NCI-H1048 (cell line): ENCODE measurements at regions not wholly inside any gene's neighbourhood (a gene's known extent, or its start where the extent isn't known, plus 50 kb on each side); places are given as distances from the start of the nearest gene placed in this dataset.

Experiments used
- DNase-seq: peaks from one replicate; lab custom pipeline; 2025; lab: John Stamatoyannopoulos, UW

- DNase-seq, result no peak
These were observed 645.0 kb downstream of the MMUT start for GRCh38 chr6:48818052-48818412.

- no peak for DNase-seq
These were observed 645.6 kb downstream of the MMUT start for GRCh38 chr6:48817333-48818051.

GRCh38 chr6:48814957-48815356, 648.1 kb downstream of the MMUT start:
- DNase-seq, result no peak

- no peak for DNase-seq
These were observed 649.2 kb downstream of the MMUT start for GRCh38 chr6:48813836-48814235.

DNA sequence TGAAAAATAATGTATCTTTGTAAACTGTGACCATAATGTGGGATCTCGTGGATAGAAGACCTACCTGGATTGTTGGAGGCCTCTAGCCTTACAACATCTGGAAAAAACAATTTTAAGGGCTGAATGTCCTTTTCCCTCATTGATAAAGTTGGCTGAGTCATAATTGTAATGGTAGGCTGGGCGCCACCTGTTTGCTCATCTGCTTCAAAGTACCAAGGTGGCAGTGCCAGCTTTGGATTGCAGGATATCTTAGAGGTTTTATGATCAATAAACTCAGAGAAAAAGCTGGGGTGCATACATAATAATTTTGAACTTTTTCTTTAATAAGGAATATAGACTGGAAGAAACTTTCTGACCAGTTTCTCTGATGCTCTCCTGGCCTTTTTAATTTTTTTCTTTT, 653.4 kb downstream of the MMUT start:
- no peak for DNase-seq

DNA sequence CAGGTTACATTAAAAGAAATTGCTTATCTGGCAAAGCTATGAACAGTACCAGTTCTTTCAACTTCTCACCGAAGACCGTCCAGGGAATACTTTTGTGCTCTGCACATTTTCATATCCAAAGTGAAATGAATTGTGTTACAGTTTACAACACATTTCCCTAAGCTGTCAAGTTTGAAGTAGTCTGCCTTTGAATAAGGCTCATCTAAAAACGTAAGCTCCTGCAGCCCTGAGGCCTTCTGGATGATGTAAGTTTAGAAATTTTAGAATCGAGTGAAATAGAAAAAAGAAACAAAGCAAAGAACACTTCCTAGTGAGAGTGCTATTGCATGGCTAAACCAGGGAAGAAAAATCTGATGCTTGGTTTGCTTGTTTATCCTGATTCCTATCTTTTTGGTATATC, 653.8 kb downstream of the MMUT start:
- no peak for DNase-seq

- DNase-seq, result no peak
These were observed 664.8 kb downstream of the MMUT start for GRCh38 chr6:48798296-48798695.

DNA sequence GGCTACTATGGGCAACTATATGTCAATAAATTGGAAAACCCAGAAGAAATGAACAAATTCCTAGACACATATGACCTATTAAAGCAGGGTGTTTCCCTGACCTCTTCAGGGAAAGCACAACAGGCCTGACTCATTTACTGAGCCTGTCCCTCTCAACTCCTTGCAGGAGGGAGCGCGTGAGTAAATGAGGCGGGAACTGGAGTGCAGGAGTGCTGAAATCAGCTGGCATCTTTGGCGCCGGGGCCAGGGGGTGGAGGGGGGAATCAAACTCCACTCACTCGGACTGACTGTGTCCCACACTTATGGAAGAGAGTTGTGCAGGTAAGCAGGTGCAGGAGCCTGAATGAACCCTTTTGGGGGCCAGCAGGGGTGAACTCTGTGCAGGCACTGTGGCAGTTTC, 671.2 kb upstream of the PTCHD4 start:
- no peak for DNase-seq

DNA sequence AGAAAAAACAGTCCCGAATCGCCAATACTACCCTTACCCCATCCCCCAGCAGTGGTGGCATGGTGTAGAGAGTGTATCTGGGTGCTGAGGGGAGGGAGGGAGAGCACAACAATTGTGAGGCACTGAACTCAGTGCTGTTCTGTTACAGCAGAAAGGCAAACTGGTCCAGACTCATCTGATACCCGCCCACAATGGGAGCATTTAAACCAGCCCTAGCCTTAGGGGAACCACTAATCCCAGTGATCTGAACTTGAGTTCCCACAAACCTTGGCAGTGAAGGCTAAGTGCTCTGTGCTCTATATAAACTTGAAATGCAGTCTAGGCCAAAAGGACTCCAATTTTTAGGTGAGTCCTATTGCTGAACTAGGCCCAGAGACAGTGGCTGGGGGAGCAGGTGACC, 666.4 kb upstream of the PTCHD4 start:
- DNase-seq, result no peak

DNA sequence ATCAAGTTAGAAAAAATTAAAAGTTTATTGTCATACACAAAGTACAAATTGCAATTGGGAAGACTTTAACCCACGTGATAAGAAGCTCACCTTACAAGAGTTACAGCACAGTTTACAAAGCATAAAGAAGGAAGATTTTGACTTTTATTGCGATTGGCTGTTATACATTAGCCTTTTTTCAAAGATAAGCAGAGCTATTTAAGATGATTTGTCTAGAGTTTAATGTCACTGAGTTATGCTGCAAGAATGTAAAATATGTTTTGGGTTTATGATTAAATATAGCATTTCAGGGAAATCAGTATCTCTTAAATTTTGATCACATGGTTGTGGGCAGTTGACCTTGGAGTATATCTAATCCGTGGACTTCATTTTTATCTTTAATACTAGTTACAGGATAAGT, 664.2 kb upstream of the PTCHD4 start:
- DNase-seq, result no peak

GRCh38 chr6:48774276-48774675, 663.3 kb upstream of the PTCHD4 start:
- DNase-seq, result no peak

DNA sequence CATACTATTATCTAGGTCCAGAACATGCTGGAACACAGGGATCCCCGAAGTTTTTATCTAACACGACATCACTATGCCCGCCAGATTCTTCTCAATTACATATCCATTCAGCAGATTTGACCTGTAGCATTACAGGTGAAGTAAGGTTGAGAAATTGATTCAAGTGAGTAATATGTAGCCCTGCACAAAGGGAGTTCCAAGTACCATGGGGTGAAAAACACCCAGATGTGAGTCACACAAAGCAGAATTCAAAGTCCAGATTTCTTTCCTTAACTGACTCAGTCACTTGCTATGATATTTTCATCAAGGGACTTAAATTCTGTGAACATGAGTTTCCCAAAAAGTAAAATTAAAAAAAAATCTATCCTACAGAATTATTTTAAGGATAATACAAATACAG, 655.4 kb upstream of the PTCHD4 start:
- no peak for DNase-seq

- peak; percentile 17 for DNase-seq
These were observed 654.5 kb upstream of the PTCHD4 start for GRCh38 chr6:48765352-48765961.

DNA sequence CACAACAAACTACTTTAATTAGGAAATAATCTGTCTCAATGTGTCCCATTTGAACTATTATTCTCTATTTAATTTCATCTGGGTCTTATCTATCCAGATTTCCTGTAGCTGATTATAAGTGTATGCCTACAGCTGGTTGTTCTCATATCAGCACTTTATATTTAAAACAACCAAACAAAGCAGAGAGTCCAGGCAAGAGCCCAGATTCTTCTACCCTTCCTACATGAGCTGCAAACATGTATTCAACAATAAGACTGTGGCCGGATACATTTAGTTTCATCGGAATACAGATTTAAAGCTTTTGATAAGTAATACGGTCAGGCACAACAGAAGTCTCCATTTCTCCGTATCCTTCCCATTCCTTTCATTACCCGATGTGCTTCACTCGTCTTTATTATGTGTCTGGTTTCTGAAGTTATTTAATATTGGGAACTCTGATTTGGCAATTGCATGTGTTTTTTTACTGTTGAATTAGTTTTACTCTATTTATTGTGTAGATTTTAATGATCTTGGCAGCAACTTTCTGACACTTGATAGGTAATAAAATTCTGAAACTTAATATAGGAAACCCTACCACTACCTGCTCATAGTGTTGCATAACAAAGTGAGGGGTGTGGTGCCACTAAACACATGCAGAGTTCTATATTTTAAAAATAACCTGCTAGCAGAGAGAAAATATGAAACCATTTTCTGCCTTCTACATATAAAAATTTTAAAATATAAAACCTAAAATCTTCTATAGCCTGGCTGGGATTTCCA, 653.5 kb upstream of the PTCHD4 start:
- DNase-seq, result no peak

DNA sequence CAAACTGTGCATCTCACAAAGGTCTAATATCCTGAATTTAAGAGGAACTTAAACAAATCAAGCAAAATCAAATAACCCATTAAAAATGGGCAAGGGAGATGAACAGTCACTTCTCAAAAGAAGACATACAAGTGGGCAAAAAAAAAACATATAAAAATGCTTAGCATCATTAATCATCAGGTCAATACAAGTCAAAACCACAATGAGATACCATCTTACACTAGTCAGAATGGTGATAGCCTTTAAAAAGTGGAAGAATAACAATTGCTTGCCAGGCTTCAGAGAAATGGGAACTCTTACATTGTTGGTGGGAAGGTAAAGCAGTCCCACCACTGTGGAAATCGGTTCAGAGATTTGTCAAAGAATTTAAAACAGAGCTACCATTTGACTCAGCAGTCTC, 646.7 kb upstream of the PTCHD4 start:
- DNase-seq, result no peak

DNA sequence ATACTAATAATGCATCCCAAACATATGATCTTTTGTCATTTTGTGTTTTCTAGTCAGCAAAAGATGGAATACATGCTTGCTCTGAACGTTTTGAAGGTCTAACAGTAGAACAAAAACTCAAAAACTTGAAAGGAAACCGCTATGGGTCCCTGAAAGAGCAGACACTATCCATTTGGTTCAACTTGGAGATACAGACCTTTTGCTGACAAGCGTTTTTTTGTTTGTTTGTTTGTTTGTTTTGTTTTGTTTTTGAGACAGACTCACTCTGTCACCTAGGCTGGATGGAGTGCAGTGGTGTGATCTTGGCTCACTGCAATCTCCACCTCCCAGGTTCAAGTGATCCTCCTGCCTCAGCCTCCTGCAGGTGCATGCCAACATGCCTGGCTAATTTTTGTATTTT, 644.3 kb upstream of the PTCHD4 start:
- no peak for DNase-seq

DNA sequence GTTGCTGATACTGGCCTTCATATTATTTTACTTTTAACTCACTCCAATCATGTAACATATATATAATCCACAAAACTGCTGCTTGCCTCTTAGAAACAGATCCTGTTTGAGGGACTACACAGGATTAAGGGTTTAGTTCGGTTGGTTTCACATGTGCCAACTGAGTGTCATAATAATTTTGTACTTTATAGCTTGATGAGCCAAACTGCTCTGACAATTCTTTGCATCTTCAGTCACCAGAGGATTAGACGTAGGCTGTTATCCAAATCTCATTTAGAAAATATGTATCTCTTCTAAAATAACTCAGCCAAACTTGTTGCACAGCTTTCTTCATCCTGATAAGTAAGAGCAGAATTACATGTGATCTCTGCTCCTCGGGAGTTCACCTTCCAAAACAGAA, 643.6 kb upstream of the PTCHD4 start:
- DNase-seq, result no peak

DNA sequence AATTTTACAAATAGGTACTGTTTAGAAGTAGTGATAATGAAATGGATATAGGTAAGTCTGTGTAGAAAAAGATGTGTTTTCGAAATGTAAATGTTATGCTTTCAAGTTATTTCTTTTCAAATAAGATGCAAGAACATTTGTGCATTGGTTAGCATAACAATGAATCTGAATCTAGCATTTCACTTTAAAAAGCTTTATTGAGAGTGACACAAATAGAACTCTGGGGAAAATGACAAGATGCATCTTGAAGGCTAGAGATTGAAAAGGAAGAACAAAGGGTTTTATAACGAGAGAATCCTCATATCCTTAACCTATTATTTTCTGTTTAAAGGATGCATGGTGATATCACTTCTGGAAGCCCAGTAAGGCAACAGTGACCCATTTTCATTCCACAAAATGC, 639.9 kb upstream of the PTCHD4 start:
- DNase-seq, result no peak

GRCh38 chr6:48747471-48747870, 636.5 kb upstream of the PTCHD4 start:
- DNase-seq, result no peak

DNA sequence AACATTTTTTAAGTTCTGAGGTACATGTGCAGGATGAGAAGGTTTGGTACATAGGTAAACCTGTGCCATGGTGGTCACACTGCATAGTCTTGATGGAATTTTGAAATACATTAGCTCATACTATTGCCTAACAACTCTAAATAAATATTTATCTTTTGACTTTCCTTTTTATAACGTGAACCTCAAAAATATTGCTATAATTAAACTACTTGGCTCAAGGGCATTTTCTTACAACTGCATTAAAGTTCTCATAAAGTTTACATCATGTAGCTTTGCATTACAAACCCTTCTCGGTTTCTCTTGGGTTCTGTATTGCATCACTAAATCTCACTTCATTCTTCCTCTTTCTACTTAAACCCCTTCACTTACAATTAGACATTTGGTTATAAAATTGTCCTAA, 636.0 kb upstream of the PTCHD4 start:
- no peak for DNase-seq

DNA sequence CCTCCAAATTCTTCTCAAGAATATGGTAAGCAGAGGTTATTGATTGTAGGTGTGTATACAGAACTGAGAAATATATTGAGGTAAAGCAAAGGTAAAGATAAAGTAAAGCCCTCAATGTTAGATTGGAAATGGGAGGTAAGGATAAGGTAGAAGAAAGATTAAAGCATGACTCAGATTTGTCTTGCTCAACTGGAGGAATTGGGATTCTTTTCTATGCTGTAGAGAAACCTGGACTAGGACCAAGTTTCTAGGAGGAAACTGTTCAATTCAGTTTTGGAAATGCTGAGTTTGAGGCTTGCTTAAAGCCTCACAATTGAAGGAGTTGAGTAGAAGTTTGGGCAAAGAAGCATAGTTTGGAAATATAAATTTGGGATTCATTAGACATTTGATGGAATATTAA, 634.0 kb upstream of the PTCHD4 start:
- no peak for DNase-seq

GRCh38 chr6:48743738-48744137, 632.7 kb upstream of the PTCHD4 start:
- no peak for DNase-seq

DNA sequence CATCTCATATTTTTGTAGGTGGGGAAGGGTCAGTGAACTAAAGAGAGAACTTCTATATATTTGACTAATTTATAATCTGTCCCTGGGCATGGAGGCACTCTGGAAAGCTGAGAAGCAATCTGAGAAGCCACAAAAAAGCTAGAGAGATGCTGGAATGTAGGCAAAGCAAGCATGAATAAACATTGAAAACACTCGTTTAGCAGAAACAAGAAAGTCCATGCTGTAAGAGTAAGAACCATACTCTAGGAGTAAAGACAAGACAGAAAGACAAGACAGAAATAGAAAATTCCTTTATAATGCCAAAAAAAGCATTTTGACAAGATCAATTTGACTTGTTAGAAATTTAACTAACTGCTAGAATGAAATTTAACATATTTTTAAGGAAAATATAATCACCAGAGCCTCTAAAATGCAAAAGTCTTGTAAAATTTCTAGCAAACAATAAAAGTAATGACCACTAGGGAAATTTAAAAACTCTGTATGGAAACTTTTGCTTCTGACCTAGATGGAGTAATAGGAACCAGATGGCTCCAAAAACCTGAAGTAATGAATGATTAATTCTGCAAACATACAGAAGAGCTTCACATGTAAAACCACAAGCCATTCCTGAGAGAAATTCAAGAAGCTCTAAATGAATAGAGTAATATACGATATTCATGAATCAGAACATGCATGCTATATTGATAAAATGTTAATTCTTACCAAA, 625.7 kb upstream of the PTCHD4 start:
- no peak for DNase-seq
